ENCODE measurements at regions not wholly inside any gene's neighbourhood (a gene's known extent, or its start where the extent isn't known, plus 50 kb on each side); places are given as distances from the start of the nearest gene placed in this dataset.
"Not testable (repeated sequence)": the region's sequence is repeated elsewhere in the genome, so short reads cannot be mapped to it uniquely, and the experiment has no call there.

GRCh38 chr5:26486631-26487030, 551.8 kb downstream of the CDH9 start:
- no peak for TF ChIP-seq CTCF (conservative IDR thresholded peaks at IDR 0.05; ENCODE audit: low read depth, low read length)
- peak; percentile 18 for DNase-seq (ENCODE audit: low read depth)
- H3K4me3 ChIP-seq (ENCODE audit: low read length), result no peak overlapping the region

- H3K4me3 ChIP-seq (ENCODE audit: low read length); DNase-seq (ENCODE audit: low read depth): not testable (repeated sequence)
Observed at GRCh38 chr5:26485146-26485860, 553.1 kb downstream of the CDH9 start.

GRCh38 chr5:26482810-26483375, 555.5 kb downstream of the CDH9 start:
- peak; percentile 23 for DNase-seq (ENCODE audit: low read depth)

GRCh38 chr5:26482076-26482809, 556.1 kb downstream of the CDH9 start:
- no peak for DNase-seq (ENCODE audit: low read depth)
- no peak overlapping the region for H3K4me3 ChIP-seq (ENCODE audit: low read length)
- no peak for TF ChIP-seq CTCF (conservative IDR thresholded peaks at IDR 0.05; ENCODE audit: low read depth, low read length)

More at GRCh38 chr5:26482810-26483375, 555.5 kb downstream of the CDH9 start:
- H3K4me3 ChIP-seq (ENCODE audit: low read length), result no peak overlapping the region
- peak; percentile 81 for TF ChIP-seq CTCF (conservative IDR thresholded peaks at IDR 0.05; ENCODE audit: low read depth, low read length)

GRCh38 chr5:26470439-26470838, 567.9 kb downstream of the CDH9 start:
- no peak for TF ChIP-seq CTCF (conservative IDR thresholded peaks at IDR 0.05; ENCODE audit: low read depth, low read length)
- DNase-seq (ENCODE audit: low read depth), result no peak
- no peak overlapping the region for H3K4me3 ChIP-seq (ENCODE audit: low read length)

GRCh38 chr5:26439121-26439520, 599.3 kb downstream of the CDH9 start:
- H3K4me3 ChIP-seq (ENCODE audit: low read length), result no peak overlapping the region
- TF ChIP-seq CTCF (conservative IDR thresholded peaks at IDR 0.05; ENCODE audit: low read depth, low read length), result no peak
- no peak for DNase-seq (ENCODE audit: low read depth)

- DNase-seq (ENCODE audit: low read depth), result no peak
- no peak for TF ChIP-seq CTCF (conservative IDR thresholded peaks at IDR 0.05; ENCODE audit: low read depth, low read length)
- H3K4me3 ChIP-seq (ENCODE audit: low read length), result no peak overlapping the region
Observed at GRCh38 chr5:26434688-26435087, 603.7 kb downstream of the CDH9 start.

Data from retinal pigment epithelial cell (primary cell).